GM19438 (cell line): ENCODE measurements at regions not wholly inside any gene's neighbourhood (a gene's known extent, or its start where the extent isn't known, plus 50 kb on each side); places are given as distances from the start of the nearest gene placed in this dataset.
"Not testable (repeated sequence)": the region's sequence is repeated elsewhere in the genome, so short reads cannot be mapped to it uniquely, and the experiment has no call there.

ENCODE experiments used
- ATAC-seq: cut with Tn5 transposase; IDR thresholded peaks from one replicate; pipeline ENCODE4 v1.9.1; 2021; ENCODE audit warnings: low read depth; ENCODE audit not compliant: unreplicated experiment

- no peak for ATAC-seq
These were observed 731.7 kb upstream of the MIR17HG start for GRCh38 chr13:90615767-90616166.

DNA sequence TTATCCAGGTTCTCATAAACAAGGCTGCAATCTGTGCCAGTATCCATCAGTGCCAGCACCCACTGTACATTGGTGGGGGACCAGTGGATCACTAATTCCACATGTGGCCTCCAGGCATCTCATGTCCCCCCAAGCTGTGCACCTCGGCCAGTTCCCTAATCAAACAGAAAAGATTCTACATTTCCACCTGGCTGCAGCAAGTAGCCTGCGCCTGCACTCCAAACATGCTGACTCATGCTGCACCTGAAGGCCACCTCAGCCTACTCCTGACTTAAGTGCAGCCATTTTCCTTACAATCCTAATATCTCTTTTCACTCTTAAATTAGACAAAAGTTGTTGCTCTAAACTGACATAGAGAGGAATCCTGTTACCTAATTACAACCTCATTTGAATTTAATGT is 729.4 kb upstream of the MIR17HG start:
- no peak for ATAC-seq

- ATAC-seq, result no peak
These were observed 724.9 kb upstream of the MIR17HG start for GRCh38 chr13:90622541-90622940.

GRCh38 chr13:90623318-90624011 is 724.0 kb upstream of the MIR17HG start:
- no peak for ATAC-seq

DNA sequence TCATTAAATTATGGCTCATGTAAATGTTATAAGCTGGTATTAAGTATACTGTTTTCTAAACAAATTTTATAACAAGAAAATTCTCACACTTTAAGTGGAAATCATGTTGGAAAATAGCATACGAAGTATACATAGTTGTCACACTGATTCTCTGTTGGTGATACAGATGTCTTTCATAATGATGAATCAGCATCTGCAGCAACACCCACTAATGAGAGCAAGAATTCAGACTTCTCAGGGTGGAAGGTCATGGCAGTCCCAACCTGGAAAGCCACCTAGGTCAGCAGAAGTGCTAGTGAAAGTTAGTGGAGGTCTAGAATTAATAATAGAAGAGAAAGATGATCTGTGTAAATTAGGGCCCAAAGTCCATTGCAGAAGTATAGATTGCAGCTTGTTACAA is 719.7 kb upstream of the MIR17HG start:
- no peak for ATAC-seq

DNA sequence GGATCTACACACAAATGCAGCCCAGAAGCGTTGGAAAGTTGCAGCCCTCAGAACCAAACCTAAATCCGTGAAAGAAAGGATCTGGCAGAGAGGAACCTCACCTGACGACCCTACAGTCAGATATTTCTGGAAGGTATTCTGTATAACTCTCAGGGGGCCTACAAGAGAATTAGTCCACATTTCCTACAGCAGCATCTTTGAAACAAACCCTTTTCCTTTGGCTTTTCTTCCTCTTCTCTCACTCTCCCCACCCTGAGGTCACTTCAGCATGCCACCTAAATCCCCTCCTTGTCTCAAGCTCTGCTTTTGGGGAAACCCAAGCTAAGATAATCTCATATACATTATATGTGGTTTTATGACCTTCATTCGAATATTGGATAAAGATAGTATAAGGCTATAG is 719.0 kb upstream of the MIR17HG start:
- ATAC-seq, result no peak

- ATAC-seq, result no peak
These were observed 716.8 kb upstream of the MIR17HG start for GRCh38 chr13:90630716-90631115.

DNA sequence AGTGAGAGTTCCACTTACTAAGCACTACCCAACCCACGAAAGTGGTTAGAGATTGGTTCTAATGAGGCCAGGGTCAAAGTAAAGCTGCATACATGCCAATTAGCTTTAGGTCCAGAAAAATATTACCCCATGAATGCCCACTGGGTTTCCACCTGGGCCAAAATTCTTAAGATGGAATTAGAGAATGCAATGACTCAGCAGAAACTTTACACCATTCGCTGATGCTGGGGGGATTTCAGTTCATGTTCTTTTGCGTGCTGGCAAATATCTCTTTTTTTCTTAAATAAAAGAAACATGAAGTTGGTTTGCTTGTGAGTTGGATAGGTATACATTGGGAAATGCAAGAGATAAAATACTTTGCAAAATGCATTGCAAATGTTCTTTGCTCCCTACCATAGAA is 715.3 kb upstream of the MIR17HG start:
- ATAC-seq, result no peak

DNA sequence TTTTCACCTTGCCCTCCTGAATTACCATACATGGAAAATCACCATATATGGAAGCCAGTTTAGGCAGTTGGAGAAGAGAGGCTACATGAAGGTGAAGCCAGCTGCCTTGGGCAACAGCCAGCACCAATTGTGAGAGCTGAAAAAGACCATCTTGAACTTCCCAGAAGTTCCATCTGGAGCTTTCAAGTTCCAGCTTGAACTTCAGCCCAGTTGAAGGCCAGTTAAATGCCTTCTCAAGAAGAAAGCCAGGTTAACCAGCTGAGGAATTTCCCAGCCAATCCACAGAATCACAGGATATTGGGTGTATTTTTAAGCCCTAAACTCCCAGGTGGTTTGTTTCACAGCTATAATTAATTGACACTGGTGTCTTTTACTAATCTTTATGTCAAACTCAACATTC is 713.6 kb upstream of the MIR17HG start:
- ATAC-seq, result no peak

GRCh38 chr13:90640976-90641375 is 706.5 kb upstream of the MIR17HG start:
- no peak for ATAC-seq

DNA sequence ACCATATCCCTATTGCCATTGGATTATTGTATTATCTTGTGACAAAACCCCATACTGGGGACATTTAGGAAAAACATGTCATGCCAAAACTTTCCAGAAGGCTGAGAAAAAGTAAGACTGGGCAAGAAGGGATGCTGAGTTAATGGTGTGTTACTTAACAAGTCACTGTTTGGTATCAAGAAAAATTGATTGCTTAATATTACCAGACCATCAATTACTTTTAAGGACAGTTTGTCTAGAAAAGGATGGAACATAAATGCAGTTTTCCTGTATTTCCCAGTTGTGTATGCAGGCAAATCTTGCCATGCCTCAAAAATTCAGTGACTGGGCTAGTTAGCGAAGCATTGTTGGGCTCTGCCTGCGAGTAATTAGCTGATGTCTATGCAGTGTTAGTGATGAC is 705.6 kb upstream of the MIR17HG start:
- ATAC-seq, result no peak

GRCh38 chr13:90645582-90645981 is 701.9 kb upstream of the MIR17HG start:
- no peak for ATAC-seq

DNA sequence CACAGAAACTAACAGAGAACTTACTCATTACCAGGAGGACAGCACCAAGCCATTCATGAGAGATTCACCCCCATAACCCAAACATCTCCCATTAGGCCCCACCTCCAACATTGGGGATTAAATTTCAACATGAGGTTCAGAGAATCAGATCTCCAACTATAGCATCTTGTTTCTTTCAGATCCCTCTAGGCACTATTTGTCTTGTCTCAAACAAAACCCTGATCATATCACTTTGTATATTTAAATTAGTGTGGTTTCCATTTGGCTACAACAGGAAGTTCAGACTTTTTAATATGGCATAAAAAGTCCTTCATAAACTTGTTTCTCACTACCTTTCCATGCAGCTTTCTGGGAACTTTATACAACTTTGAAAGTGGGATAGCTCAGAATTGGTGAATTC is 699.0 kb upstream of the MIR17HG start:
- no peak for ATAC-seq

DNA sequence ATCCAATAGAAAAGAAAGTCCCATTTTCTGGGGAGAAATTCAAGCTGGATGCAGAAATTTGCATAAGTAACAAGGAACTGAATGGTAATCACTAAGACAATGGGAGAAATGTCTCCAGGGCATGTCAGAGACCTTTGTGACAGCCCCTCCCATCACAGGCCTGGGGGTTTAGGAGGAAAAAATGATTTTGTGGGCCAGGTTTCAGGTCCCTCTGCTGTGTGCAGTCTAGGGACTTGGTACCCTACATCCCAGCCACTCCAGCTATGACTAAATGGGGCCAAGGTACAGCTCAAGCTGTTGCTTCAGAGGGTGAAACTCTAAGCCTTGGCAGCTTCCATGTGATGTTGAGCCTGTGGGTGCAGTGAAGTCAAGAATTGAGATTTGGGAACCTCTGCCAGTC is 695.5 kb upstream of the MIR17HG start:
- ATAC-seq, result no peak

DNA sequence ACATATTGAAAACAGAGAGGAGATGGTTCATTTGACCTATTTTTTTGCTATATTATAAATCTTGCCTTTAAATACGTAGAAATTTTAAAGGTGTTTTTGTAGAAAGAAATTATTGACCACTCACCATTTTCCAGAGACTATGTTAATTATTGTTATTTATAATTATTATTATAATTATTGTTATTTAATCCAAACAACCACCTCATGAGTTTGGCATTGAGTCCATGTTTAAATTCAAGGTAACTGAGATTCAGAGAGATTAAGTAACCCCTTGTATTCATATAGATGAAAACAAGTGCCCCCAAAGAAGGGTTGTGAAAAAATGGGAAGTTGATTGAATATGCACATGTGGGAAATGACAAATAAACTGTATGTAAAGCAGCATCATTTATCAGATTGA is 692.5 kb upstream of the MIR17HG start:
- no peak for ATAC-seq

DNA sequence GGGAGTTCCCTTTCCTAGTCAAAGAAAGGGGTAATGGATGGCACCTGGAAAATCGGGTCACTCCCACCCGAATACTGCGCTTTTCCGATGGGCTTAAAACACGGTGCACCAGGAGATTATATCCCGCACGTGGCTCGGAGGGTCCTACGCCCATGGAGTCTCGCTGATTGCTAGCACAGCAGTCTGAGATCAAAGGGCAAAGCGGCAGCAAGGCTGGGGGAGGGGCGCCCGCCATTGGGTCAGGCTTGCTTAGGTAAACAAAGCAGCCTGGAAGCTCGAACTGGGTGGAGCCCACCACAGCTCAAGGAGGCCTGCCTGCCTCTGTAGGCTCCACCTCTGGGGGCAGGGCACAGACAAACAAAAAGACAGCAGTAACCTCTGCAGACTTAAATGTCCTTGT is 683.3 kb upstream of the MIR17HG start:
- not testable (repeated sequence) for ATAC-seq

- ATAC-seq, result no peak
These were observed 673.7 kb upstream of the MIR17HG start for GRCh38 chr13:90673746-90674145.

GRCh38 chr13:90675129-90675528 is 672.4 kb upstream of the MIR17HG start:
- no peak for ATAC-seq

GRCh38 chr13:90680826-90681225 is 666.7 kb upstream of the MIR17HG start:
- ATAC-seq, result no peak

DNA sequence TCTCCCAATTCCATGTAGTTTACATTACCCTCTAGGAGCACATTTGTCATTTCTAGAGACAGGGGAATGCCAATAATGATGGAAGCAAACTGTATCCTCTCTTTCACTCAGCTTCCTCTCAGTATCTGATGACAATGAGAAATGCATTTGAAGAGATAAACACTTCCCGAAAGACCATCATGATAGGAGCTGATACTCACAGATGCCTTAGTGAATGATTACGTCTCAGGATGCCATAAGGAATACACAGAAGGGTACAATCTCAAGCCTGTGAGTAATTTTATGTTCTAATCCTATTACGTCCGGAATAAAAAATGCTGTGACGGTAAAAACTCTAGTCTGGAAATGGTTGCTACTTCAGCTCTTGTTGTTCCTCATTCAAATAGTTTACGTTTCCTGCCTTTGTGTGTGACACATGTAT is 663.8 kb upstream of the MIR17HG start:
- ATAC-seq, result no peak

- no peak for ATAC-seq
These were observed 661.0 kb upstream of the MIR17HG start for GRCh38 chr13:90686442-90686841.

GRCh38 chr13:90689111-90689510 is 658.4 kb upstream of the MIR17HG start:
- ATAC-seq, result no peak
